ENCODE measurements at regions not wholly inside any gene's neighbourhood (a gene's known extent, or its start where the extent isn't known, plus 50 kb on each side); places are given as distances from the start of the nearest gene placed in this dataset.

DNA sequence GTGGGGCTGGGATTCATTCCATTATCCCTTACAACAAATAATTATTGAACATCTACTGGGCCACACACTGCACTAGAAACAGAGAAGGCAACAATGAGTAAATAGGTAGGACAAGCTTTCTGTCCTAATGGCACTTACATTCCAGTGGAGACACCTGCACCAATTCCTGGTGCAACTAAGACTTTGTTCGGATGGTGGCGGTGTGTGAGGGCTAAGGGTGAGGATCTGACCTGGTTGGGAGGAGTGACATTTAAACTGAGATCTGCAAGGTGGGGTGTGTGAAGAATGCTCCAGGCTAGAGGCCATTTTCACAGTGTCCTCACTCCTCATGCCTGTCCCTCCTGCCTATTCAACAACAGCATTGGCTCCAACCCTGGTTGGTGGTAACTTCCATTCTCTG lies 510.0 kb downstream of the XYLT1 start:
- WGBS, 2 donors (ENCODE audit: low coverage in 1 of 2) = 91 to 100% methylated on average over 2 of the region's 2 CpGs
- no peak overlapping the region for H3K4me3 ChIP-seq
- no peak for TF ChIP-seq CTCF (IDR thresholded peaks at IDR 0.05)
- TF ChIP-seq POLR2AphosphoS5 (IDR thresholded peaks at IDR 0.05) = no peak
- TF ChIP-seq POLR2A (IDR thresholded peaks at IDR 0.05) = no peak
- TF ChIP-seq EP300 (IDR thresholded peaks at IDR 0.05; ENCODE audit: low read depth) = no peak
- in situ Hi-C loops (cut with MboI; ENCODE audit: low pct_ligation_motif_present in 1 of 4, low pct_unique_long_range_greater_than_20kb in 1 of 4, low sequenced_read_pairs in 3 of 4) (no loop called here), intact Hi-C loops (cut with DNase I; ENCODE audit: low total_unique reads) (no loop called here)
- H3K36me3 ChIP-seq = no peaks in the 10 kb centered on the region
- H3K4me1 ChIP-seq = no peaks in the 10 kb centered on the region
- H3K9me3 ChIP-seq = no peaks in the 10 kb centered on the region
- H3K27ac ChIP-seq = no peak overlapping the region
- no peaks in the 10 kb centered on the region for H3K27me3 ChIP-seq
- DNase-seq = no peak

- WGBS, 2 donors (ENCODE audit: low coverage in 1 of 2) = 58 to 61% methylated on average over 2 of the region's 2 CpGs
- Histone ChIP-seq H3K4me3 (no peak overlapping the region), H3K27ac (no peak overlapping the region), H3K9me3 (peaks cover 0 to 4% of the 10 kb centered on the region in 2 donors), H3K36me3 (no peaks in the 10 kb centered on the region), H3K27me3 (no peaks in the 10 kb centered on the region), H3K4me1 (no peaks in the 10 kb centered on the region)
- intact Hi-C loops (cut with DNase I; ENCODE audit: low total_unique reads) (no loop called here), in situ Hi-C loops (cut with MboI; ENCODE audit: low pct_ligation_motif_present in 1 of 4, low pct_unique_long_range_greater_than_20kb in 1 of 4, low sequenced_read_pairs in 3 of 4) (no loop called here)
- TF ChIP-seq POLR2AphosphoS5 (IDR thresholded peaks at IDR 0.05) = no peak
- TF ChIP-seq POLR2A (IDR thresholded peaks at IDR 0.05) = no peak
- TF ChIP-seq CTCF (IDR thresholded peaks at IDR 0.05) = no peak
- TF ChIP-seq EP300 (IDR thresholded peaks at IDR 0.05; ENCODE audit: low read depth) = no peak
- no peak for DNase-seq
Measured at GRCh38 chr16:16966439-16966838, 504.3 kb downstream of the XYLT1 start.

GRCh38 chr16:16971042-16971441 lies 499.7 kb downstream of the XYLT1 start:
- TF ChIP-seq EP300 (IDR thresholded peaks at IDR 0.05; ENCODE audit: low read depth) = no peak
- no peak for TF ChIP-seq POLR2AphosphoS5 (IDR thresholded peaks at IDR 0.05)
- no peak for TF ChIP-seq POLR2A (IDR thresholded peaks at IDR 0.05)
- TF ChIP-seq CTCF (IDR thresholded peaks at IDR 0.05) = no peak
- no peak for DNase-seq
- intact Hi-C loops (cut with DNase I; ENCODE audit: low total_unique reads) (no loop called here), in situ Hi-C loops (cut with MboI; ENCODE audit: low pct_ligation_motif_present in 1 of 4, low pct_unique_long_range_greater_than_20kb in 1 of 4, low sequenced_read_pairs in 3 of 4) (no loop called here)
- Histone ChIP-seq H3K27ac (no peak overlapping the region), H3K27me3 (no peaks in the 10 kb centered on the region), H3K36me3 (no peaks in the 10 kb centered on the region), H3K9me3 (peaks cover 0 to 4% of the 10 kb centered on the region in 2 donors), H3K4me3 (no peak overlapping the region), H3K4me1 (peaks cover 0 to 20% (median 10%) of the 10 kb centered on the region in 4 donors)
- WGBS, 2 donors (ENCODE audit: low coverage in 1 of 2) = 74 to 92% methylated on average over 1 of the region's 1 CpG

DNA sequence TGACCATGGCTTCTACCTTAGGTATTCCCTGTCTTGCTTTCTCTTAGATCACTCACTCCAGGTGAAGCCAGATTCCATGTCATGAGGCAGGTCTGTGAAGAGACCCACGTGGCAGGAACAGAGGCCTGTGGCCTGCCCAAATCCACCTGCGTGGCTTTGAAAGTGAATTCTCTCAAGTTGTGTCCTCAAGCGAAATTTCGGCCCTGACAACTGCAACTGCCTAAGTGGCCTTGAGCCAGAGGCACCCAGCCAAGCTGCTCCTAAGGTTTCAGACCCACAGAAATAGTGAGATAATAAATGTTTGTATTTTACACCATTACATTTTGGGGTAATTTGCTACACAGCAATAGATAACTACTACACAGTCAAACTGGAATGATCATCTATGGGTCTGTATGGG lies 497.9 kb downstream of the XYLT1 start:
- intact Hi-C loops (cut with DNase I; ENCODE audit: low total_unique reads) (no loop called here), in situ Hi-C loops (cut with MboI; ENCODE audit: low pct_ligation_motif_present in 1 of 4, low pct_unique_long_range_greater_than_20kb in 1 of 4, low sequenced_read_pairs in 3 of 4) (no loop called here)
- H3K9me3 ChIP-seq = peaks cover 0 to 4% of the 10 kb centered on the region in 2 donors

More for the DNA sequence above, 497.9 kb downstream of the XYLT1 start:
- 77% methylated on average over 4 of the region's 4 CpGs; no CpG with 5 or more reads in 1 of the 2 donors for WGBS, 2 donors (ENCODE audit: low coverage in 1 of 2)
- TF ChIP-seq CTCF (IDR thresholded peaks at IDR 0.05) (no peak), EP300 (IDR thresholded peaks at IDR 0.05; ENCODE audit: low read depth) (no peak), POLR2AphosphoS5 (IDR thresholded peaks at IDR 0.05) (no peak), POLR2A (IDR thresholded peaks at IDR 0.05) (no peak)
- H3K27me3 ChIP-seq = no peaks in the 10 kb centered on the region
- no peak overlapping the region for H3K27ac ChIP-seq
- no peak for DNase-seq
- H3K4me3 ChIP-seq = no peak overlapping the region
- no peaks in the 10 kb centered on the region for H3K36me3 ChIP-seq
- H3K4me1 ChIP-seq = peaks cover 0 to 20% (median 10%) of the 10 kb centered on the region in 4 donors
